Neuronal stem cell (in vitro differentiated cells): ENCODE measurements at regions not wholly inside any gene's neighbourhood (a gene's known extent, or its start where the extent isn't known, plus 50 kb on each side); places are given as distances from the start of the nearest gene placed in this dataset.

Source experiments
- DNase-seq: peaks from one replicate; pipeline ENCODE4 v3.0.0-alpha.2; 2013; ENCODE audit warnings: low spot score
- H2AFZ ChIP-seq: one replicate; pipeline ENCODE4 v1.6.1; 2013; ENCODE audit warnings: mild to moderate bottlenecking, low read length, inconsistent platforms
- H2AK5ac ChIP-seq: 2 replicates; pipeline ENCODE4 v1.6.1; 2013; ENCODE audit warnings: low read depth, mild to moderate bottlenecking, inconsistent platforms, low read length, moderate library complexity, mixed read lengths
- H2BK120ac ChIP-seq: 2 replicates; pipeline ENCODE4 v1.6.1; 2013; ENCODE audit warnings: low read depth, mild to moderate bottlenecking, inconsistent platforms, low read length, moderate library complexity, mixed read lengths
- H2BK12ac ChIP-seq: one replicate; pipeline ENCODE4 v1.6.1; 2013; ENCODE audit warnings: low read length, inconsistent platforms
- H2BK15ac ChIP-seq: 2 replicates; pipeline ENCODE4 v1.6.1; 2013; ENCODE audit warnings: mild to moderate bottlenecking, low read length, inconsistent platforms, mixed read lengths
- H2BK5ac ChIP-seq: one replicate; pipeline ENCODE4 v1.6.1; 2013; ENCODE audit warnings: inconsistent platforms, mild to moderate bottlenecking, low read length, moderate library complexity
- H3K14ac ChIP-seq: one replicate; pipeline ENCODE4 v1.6.1; 2013; ENCODE audit warnings: low read length, inconsistent platforms
- H3K18ac ChIP-seq: 2 replicates; pipeline ENCODE4 v1.6.1; 2013; ENCODE audit warnings: low read length, inconsistent platforms
- H3K23ac ChIP-seq: 2 replicates; pipeline ENCODE4 v1.6.1; 2013; ENCODE audit warnings: low read depth, mild to moderate bottlenecking, mixed read lengths, low read length, inconsistent platforms; ENCODE audit not compliant: poor library complexity
- H3K27ac ChIP-seq: replicated peaks from 3 replicates; pipeline ENCODE4 v1.5.1; 2013; ENCODE audit warnings: low read length, inconsistent platforms
- H3K27me3 ChIP-seq, 3 experiments: 2 replicates each; pipeline ENCODE4 v1.6.1; 2013; ENCODE audit warnings: low read length in 3 of 3, mild to moderate bottlenecking in 2 of 3, inconsistent platforms in 1 of 3, low read depth in 1 of 3, mixed read lengths in 1 of 3, moderate library complexity in 1 of 3; ENCODE audit not compliant: control insufficient read depth in 3 of 3, insufficient read depth in 3 of 3
- H3K36me3 ChIP-seq, 2 donors: replicated peaks in 1 of 2; 2 replicates each; pipeline ENCODE4 v1.6.1; 2013; ENCODE audit warnings: low read length in 2 of 2; ENCODE audit not compliant: control insufficient read depth in 2 of 2, insufficient read depth in 2 of 2
- H3K4ac ChIP-seq: 2 replicates; pipeline ENCODE4 v1.6.1; 2013; ENCODE audit warnings: inconsistent platforms, mild to moderate bottlenecking, low read length, moderate library complexity
- H3K4me1 ChIP-seq, 2 donors: 1 replicate in 1 of 2; 2 replicates in 1 of 2; pipeline ENCODE4 v1.6.1; 2013; ENCODE audit warnings: low read length in 2 of 2, low read depth in 1 of 2; ENCODE audit not compliant: control insufficient read depth in 2 of 2, insufficient read depth in 1 of 2
- H3K4me2 ChIP-seq: one replicate; pipeline ENCODE4 v1.6.1; 2013; ENCODE audit warnings: mild to moderate bottlenecking, low read length, inconsistent platforms; ENCODE audit not compliant: insufficient read depth, poor library complexity, severe bottlenecking
- H3K4me3 ChIP-seq, 2 donors: 2 replicates each; pipeline ENCODE4 v1.5.1; 2013; ENCODE audit warnings: low read length in 2 of 2, mild to moderate bottlenecking in 2 of 2, inconsistent platforms in 1 of 2, moderate library complexity in 1 of 2
- H3K79me1 ChIP-seq: one replicate; pipeline ENCODE4 v1.6.1; 2013; ENCODE audit warnings: low read depth, mild to moderate bottlenecking, inconsistent platforms, low read length, moderate library complexity
- H3K9ac ChIP-seq: one replicate; pipeline ENCODE4 v1.6.1; 2013; ENCODE audit warnings: mild to moderate bottlenecking, low read depth, low read length, inconsistent platforms; ENCODE audit not compliant: poor library complexity
- H3K9me3 ChIP-seq, 2 donors: replicated peaks in 1 of 2; 2 replicates each; pipeline versions ENCODE3 to v1.6.1; 2013; ENCODE audit warnings: low read length in 2 of 2, mild to moderate bottlenecking in 2 of 2, inconsistent platforms in 1 of 2, low read depth in 1 of 2, mixed read lengths in 1 of 2, moderate library complexity in 1 of 2; ENCODE audit not compliant: control insufficient read depth in 2 of 2, insufficient read depth in 1 of 2
- H4K8ac ChIP-seq: one replicate; pipeline ENCODE4 v1.6.1; 2013; ENCODE audit warnings: low read depth, mild to moderate bottlenecking, inconsistent platforms, low read length, moderate library complexity
- H4K91ac ChIP-seq: one replicate; pipeline ENCODE4 v1.6.1; 2013; ENCODE audit warnings: low read length, low read depth, mild to moderate bottlenecking, inconsistent platforms; ENCODE audit not compliant: poor library complexity
- WGBS, 2 donors: extraction: QIAGEN DNeasy Blood & Tissue Kit; methylation state at CpG; one replicate each; pipeline ENCODE4 v1.1.7; 2013; ENCODE audit warnings: missing lambda C conversion rate in 2 of 2, mixed read lengths in 1 of 2; ENCODE audit not compliant: insufficient read length in 2 of 2, insufficient replicate concordance in 1 of 2; ENCODE audit errors: extremely low coverage in 2 of 2; 5-methylcytosine and 5-hydroxymethylcytosine counted together

DNA sequence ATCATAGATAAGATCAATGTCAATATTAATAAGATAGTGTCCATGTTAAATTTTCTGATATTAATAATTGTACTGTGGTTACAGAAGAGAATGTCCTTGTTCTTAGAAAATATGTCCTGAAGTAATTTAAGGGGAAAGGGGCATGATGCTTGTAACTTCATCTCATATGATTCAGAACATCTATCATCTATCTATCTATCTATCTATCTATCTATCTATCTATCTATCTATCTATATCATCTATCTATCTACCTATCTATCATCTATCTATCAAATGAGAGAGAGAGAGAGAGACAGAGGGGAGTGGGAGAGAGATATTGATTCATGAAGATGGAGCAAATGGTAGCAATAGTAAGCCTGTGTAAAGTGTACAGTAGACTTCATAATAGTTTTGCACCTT, 124.8 kb upstream of the FAT1 start:
- Histone ChIP-seq H2AFZ (no peak overlapping the region), H4K8ac (no peak overlapping the region), H2BK5ac (no peak overlapping the region), H3K18ac (no peak overlapping the region), H3K36me3 (no peaks in the 10 kb centered on the region), H3K4me3 (no peak overlapping the region), H3K14ac (no peak overlapping the region), H3K27ac (no peak overlapping the region), H3K4me1 (peaks cover 5 to 9% of the 10 kb centered on the region in 2 donors), H2BK120ac (no peak overlapping the region), H3K4me2 (no peak overlapping the region), H2AK5ac (no peak overlapping the region), H4K91ac (no peak overlapping the region), H2BK15ac (no peak overlapping the region), H3K79me1 (no peaks in the 10 kb centered on the region), H2BK12ac (no peak overlapping the region), H3K4ac (no peak overlapping the region), H3K9me3 (peaks cover 0 to 24% of the 10 kb centered on the region in 2 donors), H3K27me3 (no peaks in the 10 kb centered on the region), H3K9ac (no peak overlapping the region), H3K23ac (no peak overlapping the region)
- DNase-seq = no peak

GRCh38 chr4:186851291-186852072, 127.8 kb upstream of the FAT1 start:
- Histone ChIP-seq H3K79me1 (no peaks in the 10 kb centered on the region), H4K91ac (no peak overlapping the region), H3K4me3 (no peak overlapping the region), H3K36me3 (no peaks in the 10 kb centered on the region), H3K18ac (no peak overlapping the region), H3K27me3 (no peaks in the 10 kb centered on the region), H3K23ac (no peak overlapping the region), H3K4me1 (no peaks in the 10 kb centered on the region), H4K8ac (no peak overlapping the region), H3K4ac (no peak overlapping the region), H3K9me3 (peaks cover 0 to 22% of the 10 kb centered on the region in 2 donors), H2BK120ac (no peak overlapping the region), H2AFZ (no peak overlapping the region), H2BK12ac (no peak overlapping the region), H2BK5ac (no peak overlapping the region), H2BK15ac (no peak overlapping the region), H3K9ac (no peak overlapping the region), H3K4me2 (no peak overlapping the region), H2AK5ac (no peak overlapping the region), H3K27ac (no peak overlapping the region), H3K14ac (no peak overlapping the region)
- DNase-seq = no peak
- WGBS, 2 donors = no CpG with 5 or more reads among the region's 2 CpGs

- Histone ChIP-seq H3K27ac (no peak overlapping the region), H3K4me3 (no peak overlapping the region), H3K4me2 (no peak overlapping the region), H2BK15ac (no peak overlapping the region), H2AFZ (no peak overlapping the region), H3K9me3 (peaks cover 0 to 22% of the 10 kb centered on the region in 2 donors), H3K18ac (no peak overlapping the region), H2AK5ac (no peak overlapping the region), H3K36me3 (no peaks in the 10 kb centered on the region), H2BK120ac (no peak overlapping the region), H3K9ac (no peak overlapping the region), H3K4me1 (no peaks in the 10 kb centered on the region), H3K14ac (no peak overlapping the region), H3K4ac (no peak overlapping the region), H3K23ac (no peak overlapping the region), H2BK12ac (no peak overlapping the region), H3K27me3 (no peaks in the 10 kb centered on the region), H4K91ac (no peak overlapping the region), H2BK5ac (no peak overlapping the region), H3K79me1 (no peaks in the 10 kb centered on the region), H4K8ac (no peak overlapping the region)
- no peak for DNase-seq
- WGBS, 2 donors = no CpG with 5 or more reads among the region's 2 CpGs
These were observed 128.4 kb upstream of the FAT1 start for GRCh38 chr4:186852073-186852420.

- Histone ChIP-seq H3K9ac (no peak overlapping the region), H3K79me1 (no peaks in the 10 kb centered on the region), H4K91ac (no peak overlapping the region), H3K18ac (no peak overlapping the region), H3K9me3 (peaks cover 0 to 22% of the 10 kb centered on the region in 2 donors), H2AK5ac (no peak overlapping the region), H3K36me3 (no peaks in the 10 kb centered on the region), H3K4ac (no peak overlapping the region), H2BK120ac (no peak overlapping the region), H3K23ac (no peak overlapping the region), H3K4me3 (no peak overlapping the region), H2BK12ac (no peak overlapping the region), H3K27ac (no peak overlapping the region), H3K27me3 (no peaks in the 10 kb centered on the region), H3K4me2 (no peak overlapping the region), H2BK15ac (no peak overlapping the region), H2BK5ac (no peak overlapping the region), H4K8ac (no peak overlapping the region), H3K4me1 (no peaks in the 10 kb centered on the region), H3K14ac (no peak overlapping the region), H2AFZ (no peak overlapping the region)
- no CpG with 5 or more reads among the region's 1 CpG for WGBS, 2 donors
- no peak for DNase-seq
These were observed 129.3 kb upstream of the FAT1 start for GRCh38 chr4:186852964-186853391.
